PC-9 (cell line): ENCODE measurements at regions not wholly inside any gene's neighbourhood (a gene's known extent, or its start where the extent isn't known, plus 50 kb on each side); places are given as distances from the start of the nearest gene placed in this dataset.

ENCODE experiments used
- BruUV-seq: library from RNA; stranded (reverse); fragments of 400-500 nt; replicated peaks from 2 replicates; lab custom pipeline; 2021; lab: Mats Ljungman, UMichigan
- CTCF ChIA-PET: fragments of 300-600 bp; sonication (Branson Sonifier 250); formaldehyde crosslinking; loops from one replicate; lab custom pipeline; 2022; ENCODE audit warnings: antibody characterized with exemption; lab: Charles Lee
- POLR2A ChIA-PET: fragments of 300-600 bp; sonication (Branson Sonifier 250); formaldehyde crosslinking; loops from one replicate; lab custom pipeline; 2022; ENCODE audit warnings: antibody characterized with exemption; ENCODE audit not compliant: unreplicated experiment; lab: Charles Lee
- DNase-seq, 2 experiments: peaks; one replicate each; pipeline versions ENCODE4 v3.0.0 to v3.0.0-alpha.2; 2015 to 2022; ENCODE audit warnings: mixed read lengths in 1 of 2
- H2AFZ ChIP-seq: fragments of 200-600 bp; sonication (generic); 2 replicates; pipeline ENCODE4 v1.8.1; 2017; ENCODE audit warnings: antibody characterized with exemption
- H3F3A ChIP-seq: fragments of 200-600 bp; sonication (generic); 2 replicates; pipeline ENCODE4 v1.8.1; 2017; ENCODE audit warnings: antibody characterized with exemption, mild to moderate bottlenecking, low read depth; ENCODE audit not compliant: insufficient read depth
- H3K27ac ChIP-seq: fragments of 200-600 bp; sonication (generic); 2 replicates; pipeline ENCODE4 v1.6.1; 2016; ENCODE audit warnings: mixed run types
- H3K27me3 ChIP-seq: fragments of 200-600 bp; sonication (generic); 2 replicates; pipeline ENCODE4 v1.6.1; 2016; ENCODE audit warnings: low read depth, mixed run types; ENCODE audit not compliant: insufficient read depth
- H3K36me3 ChIP-seq: fragments of 200-600 bp; sonication (generic); 2 replicates; pipeline ENCODE4 v1.6.1; 2016; ENCODE audit warnings: low read depth, mixed run types
- H3K4me1 ChIP-seq: fragments of 200-600 bp; sonication (generic); replicated peaks from 2 replicates; pipeline ENCODE4 v1.6.1; 2016; ENCODE audit warnings: mixed run types; ENCODE audit not compliant: insufficient read depth
- H3K4me2 ChIP-seq: fragments of 200-600 bp; sonication (generic); 2 replicates; pipeline ENCODE4 v1.6.1; 2017; ENCODE audit warnings: mixed run types
- H3K4me3 ChIP-seq: fragments of 200-600 bp; sonication (generic); 2 replicates; pipeline ENCODE4 v1.6.1; 2016; ENCODE audit warnings: mixed run types
- H3K79me2 ChIP-seq: fragments of 200-600 bp; sonication (generic); 2 replicates; pipeline ENCODE4 v1.6.1; 2017; ENCODE audit warnings: low read depth, mixed run types
- H3K9me2 ChIP-seq: fragments of 200-600 bp; sonication (generic); 2 replicates; pipeline ENCODE4 v1.8.1; 2017; ENCODE audit warnings: mild to moderate bottlenecking; ENCODE audit not compliant: insufficient read depth
- H3K9me3 ChIP-seq: fragments of 200-600 bp; sonication (generic); 2 replicates; pipeline ENCODE4 v1.8.1; 2016; ENCODE audit warnings: low read depth; ENCODE audit not compliant: insufficient read depth
- H4K20me1 ChIP-seq: fragments of 200-600 bp; sonication (generic); 2 replicates; pipeline ENCODE4 v1.8.1; 2017; ENCODE audit not compliant: insufficient read depth
- EZH2 ChIP-seq: fragments of 200-600 bp; sonication (generic); IDR thresholded peaks from 2 replicates; pipeline ENCODE4 v1.8.0; 2017; ENCODE audit warnings: antibody characterized with exemption, low read depth
- intact Hi-C: fragments of 100-400 bp; cut with micrococcal nuclease; formaldehyde crosslinking; loops from one replicate; pipeline ENCODE4 v1.10.0; 2022; ENCODE audit not compliant: unreplicated experiment
- TF ChIP-seq, protein P1 (sequence below): fragments of 200-600 bp; sonication (generic); conservative IDR thresholded peaks from 2 replicates; pipeline ENCODE4 v1.6.1; 2017; ENCODE audit warnings: mixed run types, antibody characterized with exemption, mild to moderate bottlenecking, moderate library complexity

DNA sequence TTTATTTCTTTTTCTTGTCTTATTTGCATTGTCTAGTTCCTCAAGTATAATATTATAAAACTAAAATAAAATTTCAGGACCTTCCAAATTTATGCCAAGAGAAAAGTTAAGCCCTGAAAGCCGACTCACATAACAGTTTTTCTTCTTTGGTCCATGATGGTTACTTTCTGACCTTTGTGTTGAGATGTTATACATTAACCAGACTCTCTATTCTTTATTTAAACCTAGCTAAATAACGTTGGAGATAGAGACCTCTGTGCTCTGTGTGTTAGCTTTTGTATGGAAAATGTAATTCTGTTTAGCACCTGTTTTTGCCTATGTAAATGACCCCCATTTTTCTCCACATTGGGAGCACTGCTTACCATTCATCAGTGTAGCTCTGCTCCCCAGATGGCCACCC lies 352.4 kb downstream of the CD109 start:
- H3K27ac ChIP-seq: no peak overlapping the region
- no peaks in the 10 kb centered on the region for H3K4me1 ChIP-seq
- ChIA-PET POLR2A (no interaction called here), CTCF (no interaction called here)
- H3K4me2 ChIP-seq: no peak overlapping the region
- H4K20me1 ChIP-seq: no peaks in the 10 kb centered on the region
- no peaks in the 10 kb centered on the region for H3K9me3 ChIP-seq
- no peaks in the 10 kb centered on the region for H3K9me2 ChIP-seq
- no TSS peak for BruUV-seq
- no peaks in the 10 kb centered on the region for H3K27me3 ChIP-seq
- intact Hi-C loops: no loop called here
- no peaks in the 10 kb centered on the region for H3K36me3 ChIP-seq
- TF ChIP-seq, protein P1, sequence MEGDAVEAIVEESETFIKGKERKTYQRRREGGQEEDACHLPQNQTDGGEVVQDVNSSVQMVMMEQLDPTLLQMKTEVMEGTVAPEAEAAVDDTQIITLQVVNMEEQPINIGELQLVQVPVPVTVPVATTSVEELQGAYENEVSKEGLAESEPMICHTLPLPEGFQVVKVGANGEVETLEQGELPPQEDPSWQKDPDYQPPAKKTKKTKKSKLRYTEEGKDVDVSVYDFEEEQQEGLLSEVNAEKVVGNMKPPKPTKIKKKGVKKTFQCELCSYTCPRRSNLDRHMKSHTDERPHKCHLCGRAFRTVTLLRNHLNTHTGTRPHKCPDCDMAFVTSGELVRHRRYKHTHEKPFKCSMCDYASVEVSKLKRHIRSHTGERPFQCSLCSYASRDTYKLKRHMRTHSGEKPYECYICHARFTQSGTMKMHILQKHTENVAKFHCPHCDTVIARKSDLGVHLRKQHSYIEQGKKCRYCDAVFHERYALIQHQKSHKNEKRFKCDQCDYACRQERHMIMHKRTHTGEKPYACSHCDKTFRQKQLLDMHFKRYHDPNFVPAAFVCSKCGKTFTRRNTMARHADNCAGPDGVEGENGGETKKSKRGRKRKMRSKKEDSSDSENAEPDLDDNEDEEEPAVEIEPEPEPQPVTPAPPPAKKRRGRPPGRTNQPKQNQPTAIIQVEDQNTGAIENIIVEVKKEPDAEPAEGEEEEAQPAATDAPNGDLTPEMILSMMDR: no peak
- no peak for TF ChIP-seq EZH2
- no peak overlapping the region for H3K4me3 ChIP-seq
- no peak for DNase-seq
- H2AFZ ChIP-seq: no peak overlapping the region
- H3K79me2 ChIP-seq: no peaks in the 10 kb centered on the region
- no peaks in the 10 kb centered on the region for H3F3A ChIP-seq

DNA sequence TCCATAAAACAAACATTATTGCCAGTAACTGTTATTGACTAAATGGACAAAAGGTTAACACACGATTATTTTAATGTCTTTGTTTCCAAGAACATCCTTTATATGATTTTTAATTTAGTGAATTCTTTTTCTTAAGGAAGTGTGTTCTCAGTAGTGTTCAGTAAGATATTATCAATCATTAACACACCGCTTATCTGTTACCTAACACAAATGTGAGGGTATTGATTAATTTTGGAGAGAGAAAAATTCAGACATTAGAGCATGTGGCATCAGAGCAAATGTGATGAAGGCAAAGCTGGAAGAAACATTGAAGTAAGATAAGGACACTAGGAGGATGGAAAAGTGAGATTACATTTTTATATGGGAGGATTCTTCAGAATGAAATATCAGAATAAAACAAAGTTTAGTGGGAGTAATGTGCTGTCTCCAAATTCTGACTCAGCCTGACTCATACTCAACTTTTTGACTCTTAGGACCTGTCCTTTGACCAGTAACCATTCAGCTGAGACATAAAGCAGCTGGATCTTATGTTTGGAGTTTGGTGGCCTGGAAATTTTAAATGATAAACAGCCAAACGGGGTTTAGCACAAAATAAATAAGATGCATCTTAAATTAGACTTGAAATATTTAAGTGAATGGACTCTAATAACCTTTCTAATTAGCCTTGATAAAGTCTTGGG lies 348.6 kb downstream of the CD109 start:
- Histone ChIP-seq H3F3A (no peaks in the 10 kb centered on the region), H3K36me3 (no peaks in the 10 kb centered on the region), H3K79me2 (no peaks in the 10 kb centered on the region), H2AFZ (no peak overlapping the region), H3K4me3 (no peak overlapping the region), H3K9me2 (no peaks in the 10 kb centered on the region), H3K9me3 (no peaks in the 10 kb centered on the region), H3K4me1 (no peaks in the 10 kb centered on the region), H3K27me3 (no peaks in the 10 kb centered on the region), H4K20me1 (no peaks in the 10 kb centered on the region), H3K4me2 (no peak overlapping the region), H3K27ac (no peak overlapping the region)
- TF ChIP-seq EZH2: no peak
- TF ChIP-seq, protein P1: no peak
- no peak for DNase-seq
- ChIA-PET CTCF (no interaction called here), POLR2A (no interaction called here)
- intact Hi-C loops: no loop called here
- no TSS peak for BruUV-seq

DNA sequence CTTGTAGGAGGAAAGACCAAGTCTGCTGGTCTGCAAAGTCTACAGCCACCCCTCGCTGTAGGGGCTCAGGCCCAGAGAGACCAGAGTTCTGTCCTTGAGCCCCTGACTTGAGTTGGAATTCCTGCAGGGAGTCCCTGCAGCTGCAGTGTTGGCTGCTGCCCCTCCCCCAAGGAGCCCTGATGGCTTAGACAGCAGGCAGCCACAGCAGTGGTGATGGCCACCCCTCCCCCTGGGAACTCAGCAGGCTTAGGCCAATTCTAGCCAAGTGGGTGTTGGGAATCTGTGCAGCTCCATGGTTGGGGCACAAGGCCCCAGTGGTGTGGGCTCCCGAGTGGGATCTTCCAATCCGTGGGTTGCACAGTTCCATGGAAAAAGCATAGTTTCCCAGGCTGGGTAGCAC lies 345.4 kb downstream of the CD109 start:
- no peak overlapping the region for H3K4me3 ChIP-seq
- H3K27me3 ChIP-seq: no peaks in the 10 kb centered on the region
- no peaks in the 10 kb centered on the region for H3K36me3 ChIP-seq
- no peak overlapping the region for H2AFZ ChIP-seq
- CTCF ChIA-PET: no interaction called here
- no peaks in the 10 kb centered on the region for H3K9me2 ChIP-seq
- intact Hi-C loops: no loop called here
- BruUV-seq: no TSS peak
- no peak overlapping the region for H3K4me2 ChIP-seq
- no peaks in the 10 kb centered on the region for H3F3A ChIP-seq
- no peak overlapping the region for H3K27ac ChIP-seq
- POLR2A ChIA-PET: no interaction called here
- no peaks in the 10 kb centered on the region for H3K4me1 ChIP-seq
- no peak for DNase-seq
- no peaks in the 10 kb centered on the region for H3K79me2 ChIP-seq
- TF ChIP-seq, protein P1: no peak
- no peak for TF ChIP-seq EZH2
- H3K9me3 ChIP-seq: no peaks in the 10 kb centered on the region
- no peaks in the 10 kb centered on the region for H4K20me1 ChIP-seq
